Activated CD8-positive, alpha-beta T cell treated with anti-CD3 and anti-CD28 coated beads for 36 hours (primary cell): ENCODE measurements at regions not wholly inside any gene's neighbourhood (a gene's known extent, or its start where the extent isn't known, plus 50 kb on each side); places are given as distances from the start of the nearest gene placed in this dataset.

Experiments used
- ATAC-seq: fragments of 200-7000 bp; cut with Tn5 transposase; one replicate; pipeline ENCODE4 v1.10.0; 2021; ENCODE audit warnings: mild to moderate bottlenecking, moderate library complexity
- CTCF ChIA-PET: fragments of 350-600 bp; sonication (Branson Sonifier 250); formaldehyde crosslinking; loops from one replicate; lab custom pipeline; 2021; ENCODE audit warnings: antibody characterized with exemption; lab: Charles Lee
- POLR2A ChIA-PET: fragments of 350-600 bp; sonication (Branson Sonifier 250); formaldehyde crosslinking; loops from one replicate; lab custom pipeline; 2021; ENCODE audit warnings: antibody characterized with exemption; lab: Charles Lee
- DNase-seq: peaks from one replicate; pipeline ENCODE4 v3.0.0-alpha.2; 2020
- H3K27ac Mint-ChIP-seq: one replicate; pipeline ENCODE4 v1.8.0; 2021; ENCODE audit warnings: mild to moderate bottlenecking, mixed read lengths
- H3K27me3 Mint-ChIP-seq: one replicate; pipeline ENCODE4 v1.8.0; 2021; ENCODE audit warnings: mixed read lengths
- H3K36me3 Mint-ChIP-seq: one replicate; pipeline ENCODE4 v1.8.0; 2021; ENCODE audit warnings: low read depth, mixed read lengths
- H3K4me1 Mint-ChIP-seq: one replicate; pipeline ENCODE4 v1.8.0; 2021; ENCODE audit warnings: low read depth, mixed read lengths
- H3K4me3 Mint-ChIP-seq: one replicate; pipeline ENCODE4 v1.8.0; 2021; ENCODE audit warnings: mild to moderate bottlenecking, moderate library complexity, mixed read lengths
- H3K9me3 Mint-ChIP-seq: one replicate; pipeline ENCODE4 v1.8.0; 2021; ENCODE audit warnings: mixed read lengths
- intact Hi-C: fragments of 100-400 bp; cut with micrococcal nuclease; formaldehyde crosslinking; loops from one replicate; pipeline ENCODE4 v1.10.0; 2022
- TF ChIP-seq, protein P1 (sequence below): fragments of 200-600 bp; IDR thresholded peaks from one replicate; pipeline ENCODE4 v1.8.0; 2022; ENCODE audit warnings: antibody characterized with exemption, mild to moderate bottlenecking

DNA sequence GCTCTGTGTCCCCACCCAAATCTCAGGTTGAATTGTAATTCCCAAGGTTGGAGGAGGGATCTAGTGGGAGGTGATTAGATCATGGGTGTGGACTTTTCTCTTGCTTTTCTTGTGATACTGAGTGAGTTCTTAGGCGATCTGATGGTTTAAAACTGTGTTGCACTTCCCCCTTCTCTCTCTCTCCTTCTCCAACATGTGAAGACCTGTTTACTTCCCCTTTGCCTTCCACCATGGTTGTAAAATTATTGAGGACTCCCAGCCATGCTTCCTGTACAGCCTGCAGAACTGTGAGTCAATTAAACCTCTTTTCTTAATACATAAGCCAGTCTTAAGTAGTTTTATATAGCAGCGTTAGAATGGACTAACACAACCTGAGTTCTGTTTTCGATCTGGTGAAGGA is 738.2 kb downstream of the ARAP2 start:
- no peak overlapping the region for H3K27ac Mint-ChIP-seq
- TF ChIP-seq, protein P1, sequence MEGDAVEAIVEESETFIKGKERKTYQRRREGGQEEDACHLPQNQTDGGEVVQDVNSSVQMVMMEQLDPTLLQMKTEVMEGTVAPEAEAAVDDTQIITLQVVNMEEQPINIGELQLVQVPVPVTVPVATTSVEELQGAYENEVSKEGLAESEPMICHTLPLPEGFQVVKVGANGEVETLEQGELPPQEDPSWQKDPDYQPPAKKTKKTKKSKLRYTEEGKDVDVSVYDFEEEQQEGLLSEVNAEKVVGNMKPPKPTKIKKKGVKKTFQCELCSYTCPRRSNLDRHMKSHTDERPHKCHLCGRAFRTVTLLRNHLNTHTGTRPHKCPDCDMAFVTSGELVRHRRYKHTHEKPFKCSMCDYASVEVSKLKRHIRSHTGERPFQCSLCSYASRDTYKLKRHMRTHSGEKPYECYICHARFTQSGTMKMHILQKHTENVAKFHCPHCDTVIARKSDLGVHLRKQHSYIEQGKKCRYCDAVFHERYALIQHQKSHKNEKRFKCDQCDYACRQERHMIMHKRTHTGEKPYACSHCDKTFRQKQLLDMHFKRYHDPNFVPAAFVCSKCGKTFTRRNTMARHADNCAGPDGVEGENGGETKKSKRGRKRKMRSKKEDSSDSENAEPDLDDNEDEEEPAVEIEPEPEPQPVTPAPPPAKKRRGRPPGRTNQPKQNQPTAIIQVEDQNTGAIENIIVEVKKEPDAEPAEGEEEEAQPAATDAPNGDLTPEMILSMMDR: no peak
- ATAC-seq: no peak
- ChIA-PET CTCF (no interaction called here), POLR2A (no interaction called here)
- no peaks in the 10 kb centered on the region for H3K9me3 Mint-ChIP-seq
- H3K4me1 Mint-ChIP-seq: no peaks in the 10 kb centered on the region
- H3K36me3 Mint-ChIP-seq: no peaks in the 10 kb centered on the region
- no peaks in the 10 kb centered on the region for H3K27me3 Mint-ChIP-seq
- no peak for DNase-seq
- H3K4me3 Mint-ChIP-seq: no peak overlapping the region
- intact Hi-C loops: no loop called here

- no peaks in the 10 kb centered on the region for H3K9me3 Mint-ChIP-seq
- no peaks in the 10 kb centered on the region for H3K36me3 Mint-ChIP-seq
- no peaks in the 10 kb centered on the region for H3K4me1 Mint-ChIP-seq
- DNase-seq: no peak
- no peak overlapping the region for H3K4me3 Mint-ChIP-seq
- ChIA-PET CTCF (no interaction called here), POLR2A (no interaction called here)
- H3K27ac Mint-ChIP-seq: no peak overlapping the region
- ATAC-seq: no peak
- intact Hi-C loops: no loop called here
- H3K27me3 Mint-ChIP-seq: no peaks in the 10 kb centered on the region
- TF ChIP-seq, protein P1: no peak
Observed at GRCh38 chr4:35511851-35512250, 732.5 kb downstream of the ARAP2 start.

GRCh38 chr4:35516102-35516501 is 728.2 kb downstream of the ARAP2 start:
- H3K4me3 Mint-ChIP-seq: no peak overlapping the region
- no peaks in the 10 kb centered on the region for H3K36me3 Mint-ChIP-seq
- H3K27ac Mint-ChIP-seq: no peak overlapping the region
- H3K9me3 Mint-ChIP-seq: no peaks in the 10 kb centered on the region
- ATAC-seq: no peak
- ChIA-PET CTCF (no interaction called here), POLR2A (interaction anchor here (0.7 kb wide), 1 partner anchor 610 kb away, joined by 3 read pairs; no protein-coding TSS in a partner anchor)
- DNase-seq: no peak
- intact Hi-C loops: no loop called here
- no peaks in the 10 kb centered on the region for H3K4me1 Mint-ChIP-seq
- TF ChIP-seq, protein P1: no peak
- no peaks in the 10 kb centered on the region for H3K27me3 Mint-ChIP-seq

GRCh38 chr4:35520059-35520458 is 724.3 kb downstream of the ARAP2 start:
- TF ChIP-seq, protein P1: no peak
- no peaks in the 10 kb centered on the region for H3K4me1 Mint-ChIP-seq
- no peak overlapping the region for H3K27ac Mint-ChIP-seq
- intact Hi-C loops: no loop called here
- H3K4me3 Mint-ChIP-seq: no peak overlapping the region
- no peaks in the 10 kb centered on the region for H3K27me3 Mint-ChIP-seq
- H3K36me3 Mint-ChIP-seq: no peaks in the 10 kb centered on the region
- peaks cover 2% of the 10 kb centered on the region for H3K9me3 Mint-ChIP-seq
- ATAC-seq: no peak
- CTCF ChIA-PET: no interaction called here
- no peak for DNase-seq
- POLR2A ChIA-PET: no interaction called here

- Mint-ChIP-seq H3K36me3 (no peaks in the 10 kb centered on the region), H3K4me1 (peaks cover 2% of the 10 kb centered on the region), H3K4me3 (no peak overlapping the region), H3K27ac (no peak overlapping the region), H3K27me3 (no peaks in the 10 kb centered on the region), H3K9me3 (peaks cover 2% of the 10 kb centered on the region)
- ChIA-PET CTCF (no interaction called here), POLR2A (no interaction called here)
- DNase-seq (no peak), ATAC-seq (no peak)
- TF ChIP-seq, protein P1: no peak
- intact Hi-C loops: no loop called here
Observed at GRCh38 chr4:35521682-35522081, 722.6 kb downstream of the ARAP2 start.
